ENCODE measurements at regions not wholly inside any gene's neighbourhood (a gene's known extent, or its start where the extent isn't known, plus 50 kb on each side); places are given as distances from the start of the nearest gene placed in this dataset.

DNA sequence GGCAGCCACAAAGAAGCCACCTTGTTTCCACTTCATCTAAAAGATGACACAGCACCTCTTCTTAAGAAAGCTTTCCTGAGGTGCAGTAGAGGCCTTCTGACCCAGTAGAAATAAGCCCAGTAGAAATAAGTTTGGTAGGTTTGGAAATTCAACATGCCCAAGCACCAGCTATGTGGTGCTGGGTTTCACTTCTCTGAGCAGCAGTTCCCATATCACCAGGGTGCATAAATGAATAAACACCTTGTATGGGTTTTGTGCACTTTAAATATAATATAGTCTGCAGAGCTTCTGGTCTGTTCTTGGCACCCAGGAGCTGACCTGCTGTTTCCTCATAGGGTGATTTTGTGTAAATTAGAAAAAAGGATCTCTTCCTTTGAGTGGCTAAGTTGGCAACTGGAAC, 492.4 kb upstream of the SORCS1 start:
- TF ChIP-seq EZH2 (IDR thresholded peaks at IDR 0.05; ENCODE audit: low read depth) (no peak), CTCF (conservative IDR thresholded peaks at IDR 0.05) (no peak)
- no peaks in the 10 kb centered on the region for H3K36me3 ChIP-seq (ENCODE audit: low read depth)
- H3F3A ChIP-seq (ENCODE audit: insufficient read depth, low read depth) = no peaks in the 10 kb centered on the region
- no peaks in the 10 kb centered on the region for H3K9me3 ChIP-seq (ENCODE audit: insufficient read depth, low read depth)
- H3K27ac ChIP-seq = no peak overlapping the region
- no TSS peak for BruUV-seq (replicated peaks)
- H3K4me3 ChIP-seq = no peak overlapping the region
- ChIA-PET POLR2A (ENCODE audit: unreplicated experiment) (no interaction called here), CTCF (no interaction called here)
- no peak for DNase-seq
- no peaks in the 10 kb centered on the region for H3K79me2 ChIP-seq (ENCODE audit: low read depth)
- H2AFZ ChIP-seq = no peak overlapping the region
- no peaks in the 10 kb centered on the region for H4K20me1 ChIP-seq (ENCODE audit: insufficient read depth)
- H3K9me2 ChIP-seq (ENCODE audit: insufficient read depth) = no peaks in the 10 kb centered on the region
- H3K4me1 ChIP-seq (replicated peaks; ENCODE audit: insufficient read depth) = no peaks in the 10 kb centered on the region
- intact Hi-C loops (cut with micrococcal nuclease; ENCODE audit: unreplicated experiment) = no loop called here
- H3K27me3 ChIP-seq (ENCODE audit: insufficient read depth, low read depth) = no peaks in the 10 kb centered on the region
- H3K4me2 ChIP-seq = no peak overlapping the region

- no peaks in the 10 kb centered on the region for H3F3A ChIP-seq (ENCODE audit: insufficient read depth, low read depth)
- no peak overlapping the region for H2AFZ ChIP-seq
- H3K27me3 ChIP-seq (ENCODE audit: insufficient read depth, low read depth) = no peaks in the 10 kb centered on the region
- intact Hi-C loops (cut with micrococcal nuclease; ENCODE audit: unreplicated experiment) = no loop called here
- ChIA-PET CTCF (no interaction called here), POLR2A (ENCODE audit: unreplicated experiment) (no interaction called here)
- no peaks in the 10 kb centered on the region for H3K9me2 ChIP-seq (ENCODE audit: insufficient read depth)
- no peaks in the 10 kb centered on the region for H3K9me3 ChIP-seq (ENCODE audit: insufficient read depth, low read depth)
- no peaks in the 10 kb centered on the region for H3K4me1 ChIP-seq (replicated peaks; ENCODE audit: insufficient read depth)
- H3K79me2 ChIP-seq (ENCODE audit: low read depth) = no peaks in the 10 kb centered on the region
- TF ChIP-seq EZH2 (IDR thresholded peaks at IDR 0.05; ENCODE audit: low read depth) = no peak
- no peak for TF ChIP-seq CTCF (conservative IDR thresholded peaks at IDR 0.05)
- no peak overlapping the region for H3K27ac ChIP-seq
- BruUV-seq (replicated peaks) = no TSS peak
- H3K36me3 ChIP-seq (ENCODE audit: low read depth) = no peaks in the 10 kb centered on the region
- peak overlapping the region; percentile 21; the same call in 1 of the 2 replicates for H3K4me3 ChIP-seq
- no peak for DNase-seq
- H4K20me1 ChIP-seq (ENCODE audit: insufficient read depth) = no peaks in the 10 kb centered on the region
- H3K4me2 ChIP-seq = peak overlapping the region; percentile 55
Measured at GRCh38 chr10:107653832-107654287, 489.4 kb upstream of the SORCS1 start.

- ChIA-PET POLR2A (ENCODE audit: unreplicated experiment) (no interaction called here), CTCF (no interaction called here)
- H2AFZ ChIP-seq = no peak overlapping the region
- no peak overlapping the region for H3K4me2 ChIP-seq
- no peak for TF ChIP-seq CTCF (conservative IDR thresholded peaks at IDR 0.05)
- TF ChIP-seq EZH2 (IDR thresholded peaks at IDR 0.05; ENCODE audit: low read depth) = no peak
- no peaks in the 10 kb centered on the region for H3F3A ChIP-seq (ENCODE audit: insufficient read depth, low read depth)
- no peaks in the 10 kb centered on the region for H3K27me3 ChIP-seq (ENCODE audit: insufficient read depth, low read depth)
- no peaks in the 10 kb centered on the region for H4K20me1 ChIP-seq (ENCODE audit: insufficient read depth)
- no peaks in the 10 kb centered on the region for H3K36me3 ChIP-seq (ENCODE audit: low read depth)
- DNase-seq = no peak
- no TSS peak for BruUV-seq (replicated peaks)
- no peaks in the 10 kb centered on the region for H3K4me1 ChIP-seq (replicated peaks; ENCODE audit: insufficient read depth)
- intact Hi-C loops (cut with micrococcal nuclease; ENCODE audit: unreplicated experiment) = no loop called here
- H3K9me3 ChIP-seq (ENCODE audit: insufficient read depth, low read depth) = no peaks in the 10 kb centered on the region
- no peak overlapping the region for H3K27ac ChIP-seq
- H3K79me2 ChIP-seq (ENCODE audit: low read depth) = no peaks in the 10 kb centered on the region
- no peaks in the 10 kb centered on the region for H3K9me2 ChIP-seq (ENCODE audit: insufficient read depth)
- H3K4me3 ChIP-seq = no peak overlapping the region
Measured at GRCh38 chr10:107650939-107651338, 486.4 kb upstream of the SORCS1 start.

All from PC-9 (cell line).